GM19468 (cell line): ENCODE measurements at regions not wholly inside any gene's neighbourhood (a gene's known extent, or its start where the extent isn't known, plus 50 kb on each side); places are given as distances from the start of the nearest gene placed in this dataset.
"Not testable (repeated sequence)": the region's sequence is repeated elsewhere in the genome, so short reads cannot be mapped to it uniquely, and the experiment has no call there.

Source experiments
- ATAC-seq: cut with Tn5 transposase; IDR thresholded peaks from one replicate; pipeline ENCODE4 v1.9.1; 2021; ENCODE audit warnings: mild to moderate bottlenecking, moderate library complexity, moderate number of reproducible peaks; ENCODE audit not compliant: unreplicated experiment; ENCODE audit errors: extremely low read depth

- no peak for ATAC-seq
These were observed 198.7 kb downstream of the MOXD1 start for GRCh38 chr6:132202574-132202973.

GRCh38 chr6:132199343-132199742, 201.9 kb downstream of the MOXD1 start:
- ATAC-seq = no peak

GRCh38 chr6:132198896-132199295, 202.4 kb downstream of the MOXD1 start:
- ATAC-seq = no peak

- no peak for ATAC-seq
These were observed 203.2 kb downstream of the MOXD1 start for GRCh38 chr6:132198040-132198439.

- ATAC-seq = no peak
These were observed 206.7 kb downstream of the MOXD1 start for GRCh38 chr6:132194529-132194928.

GRCh38 chr6:132192631-132193030, 208.6 kb downstream of the MOXD1 start:
- no peak for ATAC-seq

- no peak for ATAC-seq
These were observed 210.5 kb downstream of the MOXD1 start for GRCh38 chr6:132190815-132191175.

GRCh38 chr6:132190097-132190814, 211.0 kb downstream of the MOXD1 start:
- no peak for ATAC-seq

- ATAC-seq = no peak
These were observed 212.6 kb downstream of the MOXD1 start for GRCh38 chr6:132188556-132189264.

GRCh38 chr6:132187816-132188215, 213.5 kb downstream of the MOXD1 start:
- ATAC-seq = no peak

- not testable (repeated sequence) for ATAC-seq
These were observed 216.3 kb downstream of the MOXD1 start for GRCh38 chr6:132184966-132185365.

GRCh38 chr6:132179955-132180354, 221.3 kb downstream of the MOXD1 start:
- no peak for ATAC-seq

- no peak for ATAC-seq
These were observed 223.7 kb upstream of the CCN2 start for GRCh38 chr6:132174919-132175318.

GRCh38 chr6:132168961-132169360, 217.8 kb upstream of the CCN2 start:
- ATAC-seq = no peak

GRCh38 chr6:132167929-132168892, 217.0 kb upstream of the CCN2 start:
- ATAC-seq = no peak

- ATAC-seq = no peak
These were observed 215.4 kb upstream of the CCN2 start for GRCh38 chr6:132166526-132167051.

- no peak for ATAC-seq
These were observed 214.5 kb upstream of the CCN2 start for GRCh38 chr6:132165677-132166076.

- ATAC-seq = no peak
These were observed 210.1 kb upstream of the CCN2 start for GRCh38 chr6:132161283-132161682.

GRCh38 chr6:132153221-132153898, 202.2 kb upstream of the CCN2 start:
- ATAC-seq = no peak

GRCh38 chr6:132147530-132148011, 196.4 kb upstream of the CCN2 start:
- no peak for ATAC-seq
